ENCODE measurements at regions not wholly inside any gene's neighbourhood (a gene's known extent, or its start where the extent isn't known, plus 50 kb on each side); places are given as distances from the start of the nearest gene placed in this dataset.

GRCh38 chr14:25955772-25956171 is 642.1 kb downstream of the NOVA1 start:
- H3K27ac ChIP-seq (ENCODE audit: insufficient read depth, low read length), result no peak overlapping the region
- no peak overlapping the region for H3K18ac ChIP-seq (ENCODE audit: low read depth, low read length)
- no peaks in the 10 kb centered on the region for H4K20me1 ChIP-seq (ENCODE audit: insufficient read depth, low read length)
- intact Hi-C loops (cut with micrococcal nuclease) (no loop called here), dilution Hi-C loops (cut with HindIII; ENCODE audit: low sequenced_read_pairs, unreplicated experiment) (no loop called here), in situ Hi-C loops (cut with MboI; ENCODE audit: low sequenced_read_pairs) (no loop called here)
- no CpG with 5 or more reads among the region's 3 CpGs for WGBS, 2 experiments (ENCODE audit: extremely low coverage in 2 of 2, insufficient read length in 1 of 2)
- no peak overlapping the region for H4K91ac ChIP-seq (ENCODE audit: insufficient read depth, low read depth, low read length)
- H3K56ac ChIP-seq (ENCODE audit: extremely low read depth, insufficient read depth, low read length), result no peak overlapping the region
- H3K4me2 ChIP-seq (ENCODE audit: low read depth, low read length), result no peak overlapping the region
- H2BK15ac ChIP-seq (ENCODE audit: low read depth, low read length), result no peak overlapping the region
- peaks cover 6% of the 10 kb centered on the region; the same call in 1 of the 2 replicates for H3K9me3 ChIP-seq (ENCODE audit: control insufficient read depth, insufficient read depth, low read length)
- CTCF ChIA-PET, result no interaction called here
- no peak overlapping the region for H2AK9ac ChIP-seq (replicated peaks; ENCODE audit: low read depth, low read length, poor library complexity)
- DNase-seq (no peak), ATAC-seq (ENCODE audit: low read depth) (no peak)
- no peaks in the 10 kb centered on the region for H3K27me3 ChIP-seq (ENCODE audit: control insufficient read depth, insufficient read depth, low read length)
- H3K9ac ChIP-seq (ENCODE audit: low read depth, low read length), result no peak overlapping the region
- H3K4me3 ChIP-seq (ENCODE audit: insufficient read depth, low read depth, low read length), result no peak overlapping the region
- H3K4me1 ChIP-seq (ENCODE audit: control insufficient read depth, insufficient read depth, low read length), result no peaks in the 10 kb centered on the region
- no peak overlapping the region for H4K5ac ChIP-seq (ENCODE audit: low read depth, low read length)
- no peak overlapping the region for H2AFZ ChIP-seq (replicated peaks; ENCODE audit: low read length, poor library complexity)
- no peak overlapping the region for H2BK120ac ChIP-seq (ENCODE audit: low read depth, low read length)
- H3K79me1 ChIP-seq (ENCODE audit: low read depth in 1 of 2, low read length in 2 of 2), result no peaks in the 10 kb centered on the region
- H2BK5ac ChIP-seq (ENCODE audit: low read depth, low read length, poor library complexity, severe bottlenecking), result no peak overlapping the region
- H2BK20ac ChIP-seq (ENCODE audit: low read depth, low read length), result no peak overlapping the region
- no peak overlapping the region for H3K14ac ChIP-seq (replicated peaks; ENCODE audit: low read depth, low read length)
- POLR2A ChIA-PET (ENCODE audit: unreplicated experiment), result no interaction called here
- no peaks in the 10 kb centered on the region for H3K9me1 ChIP-seq (ENCODE audit: insufficient read depth, low read length)
- H4K8ac ChIP-seq (ENCODE audit: low read depth in 2 of 2, low read length in 2 of 2), result no peak overlapping the region
- no peak overlapping the region for H2AK5ac ChIP-seq (ENCODE audit: low read depth, low read length)
- H3K4ac ChIP-seq (ENCODE audit: low read depth, low read length), result no peak overlapping the region
- no TSS peak for BruUV-seq (replicated peaks)
- no peaks in the 10 kb centered on the region for H3K36me3 ChIP-seq (ENCODE audit: control insufficient read depth, insufficient read depth, low read length)
- no peak for TF ChIP-seq FOS (IDR thresholded peaks at IDR 0.05; ENCODE audit: low read depth, low read length)
- no peak for TF ChIP-seq MAFK (IDR thresholded peaks at IDR 0.05; ENCODE audit: low read depth, low read length)
- TF ChIP-seq CEBPB (IDR thresholded peaks at IDR 0.05; ENCODE audit: low read depth, low read length), result no peak
- TF ChIP-seq POLR2A (IDR thresholded peaks at IDR 0.05; ENCODE audit: low read depth, low read length), result no peak
- no peak for TF ChIP-seq USF2 (IDR thresholded peaks at IDR 0.05; ENCODE audit: low read depth, low read length)
- no peak for TF ChIP-seq CHD1 (IDR thresholded peaks at IDR 0.05; ENCODE audit: low read depth, low read length)
- TF ChIP-seq BHLHE40 (IDR thresholded peaks at IDR 0.05; ENCODE audit: low read depth, low read length), result no peak
- TF ChIP-seq NFE2L2 (IDR thresholded peaks at IDR 0.05; ENCODE audit: low read depth, low read length), result no peak
- TF ChIP-seq RCOR1 (IDR thresholded peaks at IDR 0.05; ENCODE audit: insufficient replicate concordance, low read length), result no peak
- TF ChIP-seq RAD21 (IDR thresholded peaks at IDR 0.05; ENCODE audit: low read length), result no peak
- TF ChIP-seq MXI1 (IDR thresholded peaks at IDR 0.05; ENCODE audit: borderline replicate concordance, low read depth, low read length), result no peak
- TF ChIP-seq CTCF (conservative IDR thresholded peaks at IDR 0.05; ENCODE audit: low read depth, low read length), result no peak
- no peak for TF ChIP-seq MAZ (IDR thresholded peaks at IDR 0.05; ENCODE audit: borderline replicate concordance, low read depth, low read length)
- TF ChIP-seq SMC3 (IDR thresholded peaks at IDR 0.05; ENCODE audit: low read depth, low read length), result no peak
- TF ChIP-seq RFX5 (IDR thresholded peaks at IDR 0.05; ENCODE audit: low read depth, low read length), result no peak
- no peak for TF ChIP-seq ELK1 (IDR thresholded peaks at IDR 0.05; ENCODE audit: borderline replicate concordance, low read depth, low read length)
- H3K23ac ChIP-seq (ENCODE audit: low read depth, low read length), result no peak overlapping the region
